ENCODE measurements at regions not wholly inside any gene's neighbourhood (a gene's known extent, or its start where the extent isn't known, plus 50 kb on each side); places are given as distances from the start of the nearest gene placed in this dataset.

- DNase-seq, result no peak
These were observed 389.1 kb downstream of the AASDHPPT start for GRCh38 chr11:106466521-106467080.

- no peak for DNase-seq
These were observed 390.0 kb downstream of the AASDHPPT start for GRCh38 chr11:106467501-106467900.

GRCh38 chr11:106468086-106468485, 390.6 kb downstream of the AASDHPPT start:
- no peak for DNase-seq

GRCh38 chr11:106468531-106468930, 391.1 kb downstream of the AASDHPPT start:
- DNase-seq, result no peak

- no peak for DNase-seq
These were observed 392.8 kb downstream of the AASDHPPT start for GRCh38 chr11:106470230-106470629.

- no peak for DNase-seq
These were observed 393.8 kb downstream of the AASDHPPT start for GRCh38 chr11:106471276-106471675.

- no peak for DNase-seq
These were observed 395.7 kb downstream of the AASDHPPT start for GRCh38 chr11:106473089-106473722.

- no peak for DNase-seq
These were observed 396.8 kb downstream of the AASDHPPT start for GRCh38 chr11:106474274-106474673.

GRCh38 chr11:106475181-106475580, 397.7 kb downstream of the AASDHPPT start:
- no peak for DNase-seq

- no peak for DNase-seq
These were observed 400.3 kb downstream of the AASDHPPT start for GRCh38 chr11:106477776-106478175.

GRCh38 chr11:106479646-106480045, 402.2 kb downstream of the AASDHPPT start:
- no peak for DNase-seq

GRCh38 chr11:106480581-106481190, 403.2 kb downstream of the AASDHPPT start:
- no peak for DNase-seq

GRCh38 chr11:106482917-106483785, 405.7 kb downstream of the AASDHPPT start:
- no peak for DNase-seq

GRCh38 chr11:106491751-106492150, 414.3 kb downstream of the AASDHPPT start:
- no peak for DNase-seq

GRCh38 chr11:106493751-106494150, 416.3 kb downstream of the AASDHPPT start:
- no peak for DNase-seq

- DNase-seq, result no peak
These were observed 417.6 kb downstream of the AASDHPPT start for GRCh38 chr11:106495046-106495445.

- DNase-seq, result no peak
These were observed 419.2 kb downstream of the AASDHPPT start for GRCh38 chr11:106496677-106497076.

- no peak for DNase-seq
These were observed 419.9 kb downstream of the AASDHPPT start for GRCh38 chr11:106497321-106497720.

- no peak for DNase-seq
These were observed 420.4 kb downstream of the AASDHPPT start for GRCh38 chr11:106497822-106498221.

GRCh38 chr11:106503901-106504300, 426.4 kb downstream of the AASDHPPT start:
- DNase-seq, result no peak

- no peak for DNase-seq
These were observed 430.3 kb downstream of the AASDHPPT start for GRCh38 chr11:106507645-106508306.

GRCh38 chr11:106514706-106515105, 437.2 kb downstream of the AASDHPPT start:
- no peak for DNase-seq

- DNase-seq, result no peak
These were observed 440.0 kb downstream of the AASDHPPT start for GRCh38 chr11:106517426-106517825.
